HPDE6-E6E7 (cell line): ENCODE measurements at regions not wholly inside any gene's neighbourhood (a gene's known extent, or its start where the extent isn't known, plus 50 kb on each side); places are given as distances from the start of the nearest gene placed in this dataset.

ENCODE experiments used
- DNase-seq: peaks from one replicate; pipeline ENCODE4 v3.0.0; 2011; ENCODE audit warnings: missing footprints; ENCODE audit errors: extremely low spot score

DNA sequence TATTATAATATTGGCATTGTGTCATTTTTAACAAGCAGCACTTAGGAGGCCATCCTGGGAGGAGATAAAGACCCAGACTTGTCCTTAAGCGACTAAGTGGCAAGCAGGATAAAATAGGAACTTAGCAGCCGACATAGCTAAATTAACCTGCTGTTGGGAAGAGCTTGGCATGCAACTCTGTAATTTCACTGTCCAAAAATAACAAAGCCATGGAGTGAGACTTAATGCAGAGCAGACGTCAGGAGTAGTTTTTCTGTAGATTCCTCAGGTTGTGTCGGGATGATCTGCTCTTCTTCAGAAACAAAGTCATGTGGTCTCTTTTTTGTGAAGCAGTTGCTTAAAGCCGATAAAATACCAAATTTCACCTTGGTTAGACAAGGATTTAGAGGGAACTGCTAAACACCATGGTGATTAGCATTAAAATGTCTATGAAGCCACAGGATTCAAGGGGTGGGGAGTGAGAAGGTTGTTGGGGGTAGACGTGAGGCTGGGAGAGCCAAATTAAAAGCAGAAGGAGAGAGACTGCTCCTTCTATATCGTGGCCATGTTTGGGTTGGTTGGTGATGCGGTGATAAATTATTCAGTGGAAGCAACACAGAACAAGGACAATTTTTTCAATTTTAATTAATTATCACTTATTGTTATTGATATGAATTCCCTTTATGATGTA is 303.0 kb downstream of the CSNK1G3 start:
- no peak for DNase-seq

GRCh38 chr5:123813937-123814624 is 302.1 kb downstream of the CSNK1G3 start:
- DNase-seq: no peak

- no peak for DNase-seq
Observed at GRCh38 chr5:123813264-123813663, 301.3 kb downstream of the CSNK1G3 start.

- DNase-seq: no peak
Observed at GRCh38 chr5:123811831-123812230, 299.9 kb downstream of the CSNK1G3 start.

GRCh38 chr5:123810746-123811340 is 298.9 kb downstream of the CSNK1G3 start:
- DNase-seq: no peak

- no peak for DNase-seq
Observed at GRCh38 chr5:123810253-123810652, 298.3 kb downstream of the CSNK1G3 start.

- DNase-seq: no peak
Observed at GRCh38 chr5:123809594-123810221, 297.7 kb downstream of the CSNK1G3 start.

DNA sequence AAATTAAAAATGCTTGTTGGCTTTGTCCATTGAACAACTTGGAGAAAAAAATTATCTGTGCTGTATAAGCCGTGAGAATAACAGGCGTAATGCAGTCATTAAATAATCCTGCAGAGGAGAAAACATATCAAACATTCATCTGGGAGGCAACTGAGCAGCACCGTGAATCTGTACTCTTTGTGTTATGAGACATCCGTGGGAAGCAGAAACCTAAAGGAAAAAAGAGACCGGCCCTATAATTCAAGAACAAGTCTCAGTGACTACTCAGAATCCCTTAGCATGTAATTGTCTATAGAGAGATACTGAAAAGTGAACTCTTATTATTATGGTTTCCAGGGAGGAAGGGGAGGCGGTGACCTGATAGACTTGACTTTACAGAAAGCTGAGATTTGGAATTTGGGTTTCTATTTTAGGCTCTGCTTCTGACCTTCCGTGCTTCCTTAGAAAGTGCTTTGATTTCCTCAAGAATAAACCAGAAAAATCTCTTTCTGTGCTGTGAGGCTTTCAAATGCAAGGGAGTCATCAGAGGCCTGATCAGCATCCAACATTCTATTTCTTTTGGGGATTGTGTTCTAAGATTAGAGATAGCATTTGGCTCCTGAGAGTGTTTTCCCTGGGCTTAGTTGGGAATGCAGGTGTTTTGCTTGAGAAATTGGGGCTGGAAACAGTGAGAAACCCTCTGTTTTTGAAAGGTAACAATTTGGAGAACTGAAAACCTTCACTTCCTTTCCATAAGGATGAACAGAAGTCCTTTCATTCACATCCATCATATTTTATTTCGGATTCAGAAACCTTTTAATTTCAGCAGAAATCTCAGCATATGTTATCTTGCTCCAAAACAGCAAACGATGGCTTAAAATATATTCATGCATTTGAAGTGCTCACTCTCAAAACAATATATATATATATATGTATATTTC is 296.7 kb downstream of the CSNK1G3 start:
- no peak for DNase-seq

DNA sequence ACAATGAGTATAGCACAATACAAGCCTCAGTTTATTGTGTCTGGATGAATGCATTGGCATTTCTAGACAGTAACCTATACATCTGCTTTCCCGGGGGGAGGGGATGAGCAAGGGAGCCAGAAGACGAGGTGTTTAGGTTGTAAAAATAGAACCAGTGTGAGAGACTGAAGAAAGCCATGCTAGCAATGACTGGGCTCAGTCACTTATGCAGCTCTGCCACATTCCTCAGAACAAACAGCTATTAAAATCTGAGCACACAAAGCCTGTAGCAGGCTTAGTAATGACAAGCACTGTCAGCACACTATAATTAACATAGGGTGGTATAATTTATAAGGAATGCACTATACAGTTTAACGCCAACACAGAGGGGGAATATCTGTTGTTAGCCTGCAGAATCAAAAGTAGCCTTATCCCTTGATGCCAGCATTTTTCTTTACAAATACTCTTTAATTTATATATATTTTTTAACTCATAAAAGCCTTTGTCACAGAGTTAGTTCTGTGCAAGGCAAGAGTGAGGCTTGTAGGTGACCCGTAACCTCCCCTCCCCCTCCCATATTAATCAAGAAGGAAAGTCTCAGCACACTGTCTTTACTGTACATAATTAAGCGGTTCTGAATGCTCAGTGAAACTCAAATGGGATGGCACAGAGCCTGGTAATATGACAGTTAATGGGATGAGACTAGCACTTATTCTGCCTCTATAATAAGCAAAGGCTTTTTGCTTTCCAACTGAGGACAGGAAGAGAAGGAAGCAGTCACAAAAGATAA is 295.4 kb downstream of the CSNK1G3 start:
- DNase-seq: no peak

GRCh38 chr5:123806644-123807043 is 294.7 kb downstream of the CSNK1G3 start:
- DNase-seq: no peak

- DNase-seq: no peak
Observed at GRCh38 chr5:123805300-123805699, 293.3 kb downstream of the CSNK1G3 start.

DNA sequence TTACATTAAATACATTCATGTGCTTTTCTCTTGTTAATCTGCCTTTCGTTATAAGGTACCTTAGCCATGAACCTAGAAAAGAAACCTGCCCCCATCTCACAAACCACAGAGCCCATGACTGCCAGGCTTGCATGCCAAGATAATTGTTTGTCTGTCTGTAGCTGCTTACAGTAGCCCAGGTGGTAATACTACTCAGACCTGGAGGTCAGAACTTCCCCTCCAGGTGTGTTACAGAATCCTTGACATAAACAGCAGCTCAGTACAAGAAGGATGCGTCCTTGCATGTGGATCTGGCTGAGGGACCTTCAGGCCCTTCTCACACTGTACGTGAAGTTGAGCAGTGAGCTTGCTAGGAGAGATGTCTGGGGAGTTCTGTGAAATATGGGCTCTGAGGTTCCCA is 291.4 kb downstream of the CSNK1G3 start:
- no peak for DNase-seq

DNA sequence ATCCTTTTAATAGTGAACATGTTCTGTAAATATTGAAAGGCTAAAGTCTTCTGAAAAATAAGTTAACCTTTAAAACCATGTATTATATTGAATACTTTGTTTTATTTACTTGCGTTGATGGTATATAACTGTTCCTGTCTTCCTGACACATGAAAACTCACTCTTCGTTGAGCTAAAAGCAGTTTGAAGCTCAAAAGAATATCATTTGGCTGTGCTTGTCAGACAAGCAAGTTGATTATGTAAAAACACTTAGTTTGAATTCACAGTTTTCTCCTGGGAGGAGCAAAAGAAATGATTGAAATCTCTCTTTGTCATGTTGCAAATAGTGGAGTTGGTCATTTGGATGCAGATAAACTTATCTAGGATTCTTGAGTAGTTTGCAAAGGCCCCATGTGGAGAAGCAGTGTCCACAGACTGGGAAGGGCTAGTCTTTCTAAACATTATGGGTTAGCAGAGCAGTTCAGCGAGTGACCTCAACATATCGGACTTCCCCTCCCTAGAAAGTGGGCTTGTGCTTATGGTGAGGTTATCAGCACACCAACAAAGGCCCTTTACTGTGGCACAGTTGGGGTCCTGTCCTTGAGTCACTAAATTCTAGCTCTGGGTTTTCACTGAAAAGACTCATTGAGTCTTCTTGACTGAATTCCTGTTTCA is 290.4 kb downstream of the CSNK1G3 start:
- no peak for DNase-seq

GRCh38 chr5:123800640-123801039 is 288.7 kb downstream of the CSNK1G3 start:
- no peak for DNase-seq

GRCh38 chr5:123795688-123796087 is 283.7 kb downstream of the CSNK1G3 start:
- DNase-seq: no peak

DNA sequence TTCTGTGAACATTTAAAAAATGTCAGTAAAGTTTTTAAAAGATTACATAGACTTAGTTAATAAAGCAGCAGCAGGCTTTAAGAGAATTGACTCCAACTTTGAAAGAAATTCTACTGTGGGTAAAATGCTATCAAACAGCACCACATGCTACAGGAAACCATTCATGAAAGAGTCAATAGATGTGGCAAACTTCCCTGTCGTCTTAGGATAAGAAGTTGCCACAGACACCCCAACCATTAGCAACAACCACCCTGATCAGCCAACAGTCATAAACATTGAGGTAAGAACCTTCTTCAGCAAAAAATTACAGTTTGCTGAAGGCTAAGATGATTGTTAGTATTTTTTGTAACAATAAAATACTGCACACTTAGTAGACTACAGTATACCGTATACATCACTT is 278.2 kb downstream of the CSNK1G3 start:
- DNase-seq: no peak

GRCh38 chr5:123787635-123788034 is 275.7 kb downstream of the CSNK1G3 start:
- DNase-seq: no peak

GRCh38 chr5:123787136-123787535 is 275.2 kb downstream of the CSNK1G3 start:
- no peak for DNase-seq

GRCh38 chr5:123786411-123786810 is 274.4 kb downstream of the CSNK1G3 start:
- DNase-seq: no peak
